ENCODE measurements at regions not wholly inside any gene's neighbourhood (a gene's known extent, or its start where the extent isn't known, plus 50 kb on each side); places are given as distances from the start of the nearest gene placed in this dataset.

- TF ChIP-seq CTCF (conservative IDR thresholded peaks at IDR 0.05; ENCODE audit: low read depth, low read length) = no peak
- TF ChIP-seq EZH2 (IDR thresholded peaks at IDR 0.05; ENCODE audit: low read length, unreplicated experiment) = no peak
- no peak for TF ChIP-seq EZH2phosphoT487 (IDR thresholded peaks at IDR 0.05; ENCODE audit: borderline replicate concordance, low read length)
Measured at GRCh38 chr7:81031243-81031642, 112.4 kb upstream of the SEMA3C start.
